ENCODE measurements at regions not wholly inside any gene's neighbourhood (a gene's known extent, or its start where the extent isn't known, plus 50 kb on each side); places are given as distances from the start of the nearest gene placed in this dataset.

DNA sequence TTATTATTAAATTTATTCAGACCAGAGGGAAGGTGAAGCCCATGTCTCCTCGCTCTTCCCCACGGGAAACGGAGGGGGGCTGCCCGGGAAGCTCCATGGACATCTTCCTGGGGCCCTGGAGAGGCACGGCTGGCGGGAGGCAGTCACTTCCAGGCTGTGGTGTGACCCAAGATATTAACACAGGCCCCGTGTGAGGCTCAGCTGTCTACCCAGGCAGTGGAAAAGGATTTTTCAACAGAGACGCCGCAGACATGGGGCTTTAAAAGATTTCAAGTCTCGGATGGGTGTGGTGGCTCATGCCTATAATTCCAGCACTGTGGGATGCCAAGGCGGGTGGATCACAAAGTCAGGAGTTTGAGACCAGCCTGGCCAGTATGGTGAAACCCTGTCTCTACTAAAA lies 117.9 kb downstream of the ERMARD start:
- TF ChIP-seq, protein P1, sequence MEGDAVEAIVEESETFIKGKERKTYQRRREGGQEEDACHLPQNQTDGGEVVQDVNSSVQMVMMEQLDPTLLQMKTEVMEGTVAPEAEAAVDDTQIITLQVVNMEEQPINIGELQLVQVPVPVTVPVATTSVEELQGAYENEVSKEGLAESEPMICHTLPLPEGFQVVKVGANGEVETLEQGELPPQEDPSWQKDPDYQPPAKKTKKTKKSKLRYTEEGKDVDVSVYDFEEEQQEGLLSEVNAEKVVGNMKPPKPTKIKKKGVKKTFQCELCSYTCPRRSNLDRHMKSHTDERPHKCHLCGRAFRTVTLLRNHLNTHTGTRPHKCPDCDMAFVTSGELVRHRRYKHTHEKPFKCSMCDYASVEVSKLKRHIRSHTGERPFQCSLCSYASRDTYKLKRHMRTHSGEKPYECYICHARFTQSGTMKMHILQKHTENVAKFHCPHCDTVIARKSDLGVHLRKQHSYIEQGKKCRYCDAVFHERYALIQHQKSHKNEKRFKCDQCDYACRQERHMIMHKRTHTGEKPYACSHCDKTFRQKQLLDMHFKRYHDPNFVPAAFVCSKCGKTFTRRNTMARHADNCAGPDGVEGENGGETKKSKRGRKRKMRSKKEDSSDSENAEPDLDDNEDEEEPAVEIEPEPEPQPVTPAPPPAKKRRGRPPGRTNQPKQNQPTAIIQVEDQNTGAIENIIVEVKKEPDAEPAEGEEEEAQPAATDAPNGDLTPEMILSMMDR (IDR thresholded peaks at IDR 0.05), result no peak
- no peak for TF ChIP-seq POLR2AphosphoS5 (IDR thresholded peaks at IDR 0.05)
- no peak for TF ChIP-seq POLR2A (IDR thresholded peaks at IDR 0.05)

All from gastroesophageal sphincter (tissue), 3 donors.